CD4-positive, alpha-beta T cell treated with Interleukin-10 for 1 hour (primary cell): ENCODE measurements at regions not wholly inside any gene's neighbourhood (a gene's known extent, or its start where the extent isn't known, plus 50 kb on each side); places are given as distances from the start of the nearest gene placed in this dataset.
A peak's percentile ranks its signal among the peaks of the same experiment; 100 is the strongest.

Experiments
- DNase-seq: peaks from one replicate; pipeline ENCODE4 v3.0.0-alpha.2; 2020

DNA sequence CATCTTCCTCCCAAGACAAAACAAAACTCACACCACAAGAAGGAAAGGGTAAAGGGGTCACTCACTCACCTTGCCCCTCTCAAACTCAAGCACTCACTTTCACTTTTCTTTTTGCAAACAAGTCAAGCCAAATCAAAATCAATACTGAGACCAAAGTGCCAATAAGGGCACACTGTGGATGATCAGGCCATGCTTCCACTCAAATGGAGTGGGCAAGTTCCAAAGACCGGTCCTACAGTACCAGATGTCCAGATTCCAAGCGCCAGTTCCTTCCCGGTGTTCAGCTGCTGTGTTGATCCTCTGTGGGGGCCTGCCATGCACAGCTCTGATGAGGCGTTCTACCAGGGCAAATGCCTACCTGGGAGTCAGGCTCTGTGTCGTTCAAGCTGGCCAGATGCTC is 162.6 kb upstream of the GRIK2 start:
- DNase-seq = no peak

DNA sequence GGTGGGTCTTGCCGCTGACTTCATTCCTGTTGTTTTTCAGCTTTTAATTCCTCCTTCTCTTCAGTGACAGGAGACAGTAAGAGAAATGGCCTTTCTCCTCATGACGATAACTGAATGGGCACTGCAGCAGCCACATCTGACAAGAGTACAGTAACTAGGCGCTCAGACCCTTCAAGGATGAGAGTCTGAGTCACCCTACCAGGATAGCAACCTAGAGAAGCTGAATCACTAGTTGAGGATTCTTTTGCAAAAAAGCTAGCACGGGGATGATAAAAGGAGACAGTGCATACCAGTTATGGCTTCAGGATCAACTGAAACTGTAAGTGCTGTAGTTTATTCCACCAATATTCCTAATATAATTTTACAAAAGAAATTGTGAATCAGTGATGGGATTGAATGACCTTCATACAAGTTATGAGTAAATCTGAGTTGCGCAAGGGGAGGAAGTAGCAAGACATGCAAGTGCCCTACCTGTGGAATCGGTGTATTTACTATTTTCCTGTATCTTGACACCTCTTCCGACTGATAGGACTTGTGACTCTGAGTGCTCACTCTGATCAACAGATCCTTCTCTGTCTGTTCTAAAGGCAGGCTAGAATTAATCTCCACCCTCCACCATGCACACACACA is 161.8 kb upstream of the GRIK2 start:
- no peak for DNase-seq

DNA sequence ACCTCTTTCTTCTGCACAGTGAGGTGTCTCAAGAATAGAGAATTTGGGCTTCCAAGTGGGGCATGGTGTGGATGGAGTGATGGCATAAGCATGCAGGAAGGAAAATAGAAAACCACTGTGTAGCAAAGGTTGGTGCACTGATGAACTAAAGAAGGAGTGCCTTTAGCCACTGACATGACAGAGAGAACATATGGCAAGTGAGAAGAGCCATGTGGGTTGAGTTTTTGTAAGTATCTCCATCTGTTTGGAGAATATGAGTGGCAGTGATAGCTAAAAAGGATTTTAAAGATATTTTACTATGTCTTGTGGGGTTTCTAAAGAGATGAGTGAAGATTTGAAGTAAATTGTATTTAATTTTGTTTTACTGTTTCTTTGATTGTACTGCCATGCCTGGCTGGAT is 160.5 kb upstream of the GRIK2 start:
- no peak for DNase-seq

DNA sequence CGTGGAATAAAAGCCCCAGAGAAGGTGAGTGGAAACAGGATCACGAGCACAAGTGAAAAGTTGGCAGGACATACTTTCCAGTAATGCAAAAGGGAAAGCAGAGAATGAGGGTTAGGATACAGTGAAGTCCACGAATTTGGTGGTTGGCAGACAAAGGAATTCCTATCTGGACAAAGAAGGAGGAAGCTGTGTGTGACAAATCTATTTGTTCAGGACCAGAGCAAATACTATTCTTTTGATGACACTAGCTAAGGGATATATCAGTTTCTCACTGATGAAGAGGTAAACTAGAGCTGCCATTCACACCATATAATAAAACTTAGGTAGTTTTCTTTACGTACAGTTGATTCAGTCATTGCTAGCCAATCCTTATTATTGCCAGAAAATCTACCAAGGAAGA is 156.8 kb upstream of the GRIK2 start:
- DNase-seq = no peak

DNA sequence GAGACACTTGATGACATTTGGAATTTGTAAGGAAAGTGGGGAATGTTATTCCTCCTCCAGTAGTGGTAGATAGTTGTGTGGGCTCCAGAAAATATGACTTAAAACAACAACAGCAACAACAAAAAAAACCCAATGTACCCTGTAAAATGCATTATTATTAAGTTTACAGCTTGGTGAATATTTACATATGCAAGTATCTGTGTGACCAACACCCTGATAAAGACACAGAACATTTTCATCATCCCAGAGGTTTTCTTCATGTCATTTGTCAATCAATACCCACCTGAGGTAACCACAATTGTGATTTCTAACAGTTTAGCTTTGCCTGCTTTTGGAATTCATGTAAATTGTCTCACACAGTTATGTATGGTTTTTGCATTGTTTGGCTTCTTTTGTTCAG is 152.1 kb upstream of the GRIK2 start:
- DNase-seq = no peak

DNA sequence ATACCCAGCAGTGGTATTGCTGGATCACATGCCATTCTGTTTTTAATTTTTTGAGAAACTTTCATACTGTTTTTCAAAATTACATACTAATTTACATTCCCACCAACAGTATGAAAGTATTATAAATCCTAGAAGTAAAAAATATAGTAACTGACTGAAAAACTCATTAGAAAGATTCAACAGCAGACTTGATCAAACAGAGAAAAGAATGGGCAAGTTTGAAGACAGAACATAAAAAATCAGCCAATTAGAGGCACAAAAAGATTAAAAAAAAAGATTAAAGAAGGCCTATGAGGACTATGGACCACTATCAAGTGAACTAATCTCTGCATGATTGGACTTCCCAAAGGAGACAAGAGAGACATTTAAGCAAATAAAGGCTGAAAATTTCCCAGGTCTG is 144.0 kb upstream of the GRIK2 start:
- DNase-seq = no peak

DNA sequence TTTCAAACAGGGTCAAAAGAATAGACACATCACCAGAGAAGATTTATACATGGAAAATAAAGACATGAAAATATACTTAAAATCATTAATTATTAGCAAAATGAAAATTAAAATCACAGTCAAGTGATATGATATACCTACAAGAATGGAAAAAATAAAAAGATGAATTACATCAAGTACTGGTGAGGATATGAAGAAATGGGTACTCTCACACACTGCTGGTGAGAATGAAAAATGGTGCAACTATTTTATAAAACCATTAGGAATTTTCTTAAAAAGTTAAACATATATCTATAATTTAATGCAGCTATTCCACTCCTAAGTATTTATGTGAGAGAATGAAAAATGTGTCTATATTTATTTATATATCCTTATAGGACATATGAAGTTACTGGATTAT is 136.3 kb upstream of the GRIK2 start:
- no peak for DNase-seq

DNA sequence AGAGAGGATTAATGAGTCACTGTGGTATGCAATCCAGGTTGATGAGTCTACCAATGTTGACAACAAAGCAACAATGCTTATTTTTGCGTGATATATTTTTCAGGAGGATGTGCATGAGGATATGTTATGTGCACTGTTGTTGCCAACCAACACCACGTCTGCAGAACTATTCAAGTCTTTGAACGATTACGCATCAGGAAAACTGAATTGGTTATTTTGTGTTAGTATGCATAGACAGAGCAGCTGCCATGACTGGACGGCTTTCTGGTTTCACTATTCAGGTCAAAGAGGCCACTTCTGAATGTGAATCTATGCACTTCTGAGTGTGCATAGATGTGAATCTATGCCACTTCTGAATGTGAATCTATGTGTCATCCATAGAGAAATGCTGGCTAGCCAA is 134.0 kb upstream of the GRIK2 start:
- no peak for DNase-seq

DNA sequence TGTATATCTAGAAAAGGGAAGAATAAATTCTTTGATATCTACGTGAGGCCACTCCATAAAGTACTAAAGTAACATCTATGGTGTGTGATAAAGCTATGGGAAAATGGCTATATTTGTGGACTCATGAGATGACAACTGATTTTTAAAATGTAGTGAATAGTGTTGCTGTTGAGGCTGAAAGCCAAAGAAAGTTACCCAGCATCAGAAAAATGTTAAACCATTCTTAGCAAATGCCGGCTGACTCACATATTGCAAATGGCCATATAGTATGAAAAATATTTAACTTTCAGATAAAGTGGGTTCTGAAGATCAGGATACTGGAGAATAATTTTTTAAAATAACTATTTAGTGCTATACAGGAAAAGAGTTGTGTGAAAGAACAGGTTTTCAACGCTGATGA is 129.9 kb upstream of the GRIK2 start:
- no peak for DNase-seq

DNA sequence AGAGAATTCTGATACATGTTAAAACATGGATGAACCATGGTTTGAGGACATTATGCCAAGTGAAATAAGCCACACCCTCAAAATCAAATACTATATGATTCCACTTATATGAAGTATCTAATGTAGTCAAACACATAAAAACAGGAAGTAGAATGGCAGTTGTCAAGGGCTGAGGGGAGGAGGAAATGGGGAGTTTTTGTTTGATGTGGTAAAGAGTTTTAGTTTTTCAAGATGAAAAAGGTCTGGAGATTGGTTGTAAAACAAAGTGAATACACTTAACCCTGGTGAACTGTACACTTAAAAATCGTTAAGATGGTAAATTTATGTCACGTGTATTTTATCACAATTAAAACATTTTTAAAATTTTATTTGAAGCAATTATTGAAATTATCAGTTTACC is 127.4 kb upstream of the GRIK2 start:
- peak; percentile 2 for DNase-seq

DNA sequence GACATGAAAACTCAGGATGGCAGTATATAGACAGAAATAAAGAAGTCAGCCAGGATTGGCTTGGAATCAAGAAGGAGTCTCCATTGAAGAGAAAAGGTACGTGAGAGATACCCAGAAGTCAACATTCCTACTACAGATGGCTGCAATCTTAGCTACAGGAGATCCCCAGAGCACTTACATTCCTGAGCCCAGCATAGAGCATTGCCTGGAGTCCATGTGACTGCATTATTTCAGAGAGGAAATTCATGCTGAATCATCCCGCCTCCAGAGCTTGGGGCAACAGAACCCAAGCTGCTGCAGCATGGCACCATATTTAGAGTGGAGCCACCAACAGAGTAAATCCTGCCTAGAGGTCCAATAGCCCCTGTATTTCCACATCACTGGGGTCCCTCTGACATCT is 125.0 kb upstream of the GRIK2 start:
- no peak for DNase-seq

DNA sequence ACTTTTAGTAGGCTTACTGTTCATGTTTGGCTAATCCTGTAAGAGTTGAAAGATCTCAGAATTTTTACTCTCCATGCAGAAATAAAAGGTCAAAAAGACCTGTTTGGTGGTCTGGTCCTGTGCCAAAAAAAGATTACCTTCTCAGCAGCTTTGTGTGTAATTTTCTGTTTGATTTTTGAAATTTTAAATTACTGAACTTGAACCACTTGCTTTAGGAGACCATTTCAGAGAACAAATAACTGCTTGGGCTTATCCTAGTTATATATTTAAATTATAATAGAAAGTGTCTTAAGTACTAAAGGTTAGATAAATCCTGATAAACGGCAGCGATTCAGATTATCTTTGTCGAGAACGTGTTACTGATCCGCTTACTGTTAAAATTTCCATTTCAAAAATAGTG is 118.3 kb upstream of the GRIK2 start:
- DNase-seq = no peak

DNA sequence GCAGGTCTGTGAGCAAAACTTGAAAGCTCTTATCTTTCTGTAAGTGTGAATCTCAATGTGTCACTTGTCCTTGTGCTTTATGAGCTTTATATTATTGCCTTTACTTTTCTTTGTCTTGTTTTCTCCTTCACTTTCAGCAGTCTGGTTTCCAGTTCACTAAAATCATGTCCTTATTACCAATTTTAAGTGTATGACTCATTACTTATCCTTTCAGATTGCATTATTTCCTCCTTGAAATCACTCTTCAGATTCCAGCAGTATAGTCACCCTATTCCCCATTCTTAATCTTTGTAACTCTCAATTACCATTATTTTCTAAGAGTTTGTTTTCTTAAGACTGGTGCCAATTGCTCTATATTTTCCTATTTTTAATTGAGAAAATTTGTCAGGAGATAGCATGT is 117.4 kb upstream of the GRIK2 start:
- no peak for DNase-seq

DNA sequence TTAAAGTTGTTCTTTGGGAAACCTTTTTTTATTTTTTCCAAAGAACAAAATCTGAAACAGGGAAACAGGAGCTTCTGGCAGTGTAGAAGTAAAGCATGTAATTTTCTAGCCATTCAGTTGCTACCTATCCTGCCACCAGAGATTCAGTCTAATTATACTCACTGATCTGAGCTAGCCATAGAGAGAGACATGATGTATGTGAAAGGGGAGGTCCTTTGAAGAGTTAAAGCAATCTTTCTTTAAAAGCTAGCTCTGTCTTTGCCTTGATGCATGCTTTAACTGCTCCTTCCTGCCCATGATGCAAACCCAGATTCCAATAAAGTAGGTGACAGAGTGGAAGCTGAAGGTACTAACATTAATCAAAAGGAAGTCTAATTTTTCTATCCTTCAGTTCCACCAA is 114.1 kb upstream of the GRIK2 start:
- no peak for DNase-seq

DNA sequence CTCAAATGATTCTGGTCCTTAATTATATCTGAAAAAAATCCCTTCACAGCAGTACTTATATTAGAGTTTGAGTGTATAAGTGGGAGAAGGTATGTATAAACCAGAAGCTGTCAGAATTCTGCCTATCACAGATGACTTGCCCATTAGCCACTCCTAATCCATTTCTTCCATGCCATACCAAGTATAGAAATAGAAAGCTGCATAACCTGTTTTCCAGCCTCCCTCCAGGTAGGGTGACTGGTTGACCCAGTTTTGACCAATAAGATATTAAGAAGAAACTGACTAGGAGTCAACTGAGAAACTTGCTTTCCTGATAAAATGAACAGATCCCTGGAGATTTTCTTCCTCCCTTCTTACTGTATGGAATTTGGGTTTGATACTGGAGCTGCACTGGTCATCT is 112.2 kb upstream of the GRIK2 start:
- no peak for DNase-seq

DNA sequence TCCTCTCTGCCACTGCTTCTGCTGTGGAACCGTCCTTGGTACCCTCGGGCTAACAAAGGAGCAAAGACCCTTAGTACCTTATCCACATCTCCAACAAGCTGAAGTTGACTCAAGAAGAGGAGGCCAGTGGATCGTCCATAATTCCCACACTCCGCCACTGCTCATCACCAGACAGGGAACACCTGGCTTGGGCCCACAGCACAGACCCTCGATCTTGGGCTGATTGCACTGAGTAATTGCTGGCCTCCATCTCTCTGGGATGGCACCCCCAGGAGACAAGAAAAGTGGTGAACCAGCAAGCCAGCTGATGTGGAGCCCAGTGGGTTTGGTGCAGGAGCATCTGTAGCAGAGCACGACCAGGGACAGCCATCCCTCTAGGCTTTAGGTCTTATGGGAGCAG is 109.4 kb upstream of the GRIK2 start:
- DNase-seq = no peak

DNA sequence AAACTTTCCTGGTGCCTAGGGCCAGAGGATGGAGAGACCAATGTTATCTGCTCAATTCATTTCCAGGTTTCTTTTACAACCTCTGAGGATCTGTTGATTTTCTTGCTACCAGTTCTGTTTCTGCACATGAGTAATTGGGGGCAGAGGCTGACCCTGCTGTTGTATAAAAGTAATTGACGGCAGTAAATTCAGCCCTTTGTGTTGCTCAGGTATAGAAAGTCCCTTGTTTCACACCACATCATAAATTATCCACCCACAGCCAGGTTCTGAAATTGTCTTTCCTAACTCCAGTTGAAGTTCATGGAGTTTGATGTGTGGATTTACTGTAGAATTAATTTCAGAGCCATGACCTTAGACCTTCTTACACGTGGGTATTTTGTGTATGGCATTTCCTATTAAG is 107.4 kb upstream of the GRIK2 start:
- DNase-seq = no peak

DNA sequence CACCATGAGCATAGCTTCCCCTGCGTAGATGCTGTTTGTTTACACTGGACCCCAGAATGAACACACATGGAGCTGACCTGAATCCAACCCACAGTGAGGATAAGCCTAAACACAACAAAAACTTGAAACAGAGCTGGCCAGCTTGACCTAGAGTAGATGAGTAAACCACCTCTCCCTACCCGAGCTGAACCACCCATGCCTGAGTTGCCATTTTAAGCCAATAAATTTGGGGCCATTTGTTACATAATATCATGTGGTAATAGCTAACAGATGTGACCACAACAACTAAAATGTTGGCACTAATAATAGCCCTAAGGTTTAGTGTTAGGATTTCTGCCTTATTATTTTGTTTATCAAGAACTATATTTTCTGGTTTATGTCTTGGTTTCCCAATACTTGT is 103.2 kb upstream of the GRIK2 start:
- DNase-seq = no peak

DNA sequence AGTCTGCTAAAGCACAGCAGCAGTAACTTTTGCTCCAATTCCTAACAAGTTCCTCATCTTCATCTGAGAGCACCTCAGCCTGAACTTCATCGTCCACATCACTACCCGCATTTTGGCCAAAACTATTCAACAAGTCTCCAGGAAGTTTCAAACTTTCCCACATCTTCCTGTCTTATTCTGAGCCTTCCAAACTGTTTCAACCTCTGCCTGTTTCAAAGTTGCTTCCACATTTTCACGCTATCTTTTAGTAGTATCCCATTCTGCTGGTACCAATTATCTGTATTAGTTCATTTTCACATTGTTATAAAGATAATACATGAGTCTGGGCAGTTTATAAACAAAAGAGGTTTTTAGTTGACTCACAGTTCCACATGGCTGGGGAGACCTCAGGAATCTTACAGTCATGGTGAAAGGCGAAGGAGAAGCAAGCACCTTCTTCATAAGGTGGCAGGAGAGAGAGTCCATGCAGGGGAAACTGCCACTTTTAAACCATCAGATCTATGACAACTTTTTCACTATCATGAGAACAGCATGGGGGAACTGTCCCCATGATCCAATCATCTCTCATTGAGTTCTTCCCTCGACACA is 99.4 kb upstream of the GRIK2 start:
- no peak for DNase-seq

DNA sequence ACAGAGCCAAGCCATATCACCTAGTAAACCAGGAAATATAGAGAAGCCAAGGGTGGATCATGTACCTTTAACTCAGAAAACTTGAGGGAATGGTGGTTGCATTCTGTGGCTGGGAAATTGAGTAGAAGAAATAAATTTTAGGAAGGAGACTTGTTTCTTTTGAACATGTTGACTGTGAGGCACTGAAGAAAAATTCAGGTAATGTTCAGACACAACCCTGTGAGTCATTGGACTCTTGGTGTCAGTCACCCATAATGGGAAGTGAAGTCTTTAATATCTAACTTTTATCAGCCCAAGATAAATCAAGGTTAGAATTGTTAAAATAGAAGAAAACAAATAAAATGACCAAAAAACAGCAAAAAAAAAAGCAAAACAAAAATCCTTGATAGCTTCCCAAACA is 98.8 kb upstream of the GRIK2 start:
- no peak for DNase-seq

DNA sequence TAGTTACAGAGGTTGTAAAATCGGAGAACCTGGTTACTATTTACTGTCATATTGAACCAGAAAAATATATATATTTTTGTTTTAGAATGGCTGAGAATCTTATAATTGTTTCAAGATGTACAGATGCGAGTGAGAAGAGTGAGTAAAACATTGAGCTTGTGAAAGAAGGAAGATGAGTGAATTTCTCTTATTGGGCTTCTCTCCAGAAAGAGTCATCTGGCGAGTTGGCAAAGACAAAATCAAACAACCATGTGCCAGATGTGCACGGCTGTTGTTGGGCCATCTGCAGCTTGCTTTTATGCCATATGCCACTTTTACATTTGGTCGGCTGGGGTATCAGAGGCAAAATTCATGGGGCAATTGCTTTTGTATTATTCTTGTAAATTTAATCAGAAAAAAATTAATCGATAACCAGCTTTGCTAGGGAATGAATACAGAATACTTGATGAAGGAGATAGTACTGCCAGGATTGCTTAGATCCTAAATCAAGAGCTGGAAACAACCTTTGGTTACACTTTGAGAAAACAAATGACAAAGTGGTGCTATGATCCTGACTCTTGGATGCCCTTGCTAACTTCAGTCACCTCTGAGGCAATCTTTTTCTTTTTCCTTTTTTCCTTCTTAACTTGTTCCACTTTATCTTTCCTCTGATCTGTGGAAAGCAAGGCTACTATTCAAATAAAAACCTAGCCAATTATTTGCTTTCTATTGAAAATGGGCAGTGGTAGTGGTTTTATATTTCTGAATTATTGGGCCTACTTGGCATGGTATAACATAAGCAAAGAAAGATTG is 97.1 kb upstream of the GRIK2 start:
- DNase-seq = no peak

DNA sequence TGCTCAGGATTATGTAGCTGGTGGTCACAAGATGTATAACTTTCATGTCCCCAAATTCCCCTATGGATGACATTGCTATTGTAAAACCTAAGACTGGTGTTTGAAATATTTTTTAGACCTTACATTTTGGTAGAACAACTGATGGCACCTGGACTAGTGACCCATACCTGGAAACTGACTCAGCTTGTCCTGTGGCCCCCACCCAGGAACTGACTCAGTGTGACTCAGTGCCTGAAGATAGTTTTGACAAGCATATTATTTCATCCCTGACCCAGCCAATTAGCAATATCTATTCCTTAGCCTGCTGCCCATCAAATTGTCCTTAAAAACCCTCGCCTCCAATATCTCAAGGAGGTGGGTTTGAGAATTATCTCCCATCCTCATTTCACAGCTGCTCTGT is 90.9 kb upstream of the GRIK2 start:
- DNase-seq = no peak

DNA sequence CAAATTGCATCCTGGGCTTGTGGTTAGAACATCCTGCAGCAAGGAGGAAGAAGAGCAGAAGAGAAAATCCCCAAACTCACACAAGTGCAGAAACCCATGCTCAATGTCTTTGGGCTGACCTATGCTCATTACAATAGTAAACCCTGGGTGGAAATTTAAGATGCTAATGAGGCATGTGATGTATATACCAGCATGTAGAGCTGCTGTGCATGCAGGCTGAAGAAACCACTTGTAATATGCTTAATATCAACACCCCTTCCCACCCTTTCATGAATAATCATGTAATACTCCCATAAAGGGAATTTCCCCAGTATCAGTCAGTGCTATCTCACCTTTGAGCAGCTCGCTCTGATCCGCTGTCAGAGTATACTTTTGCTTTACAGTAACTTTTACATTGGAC is 90.0 kb upstream of the GRIK2 start:
- no peak for DNase-seq

DNA sequence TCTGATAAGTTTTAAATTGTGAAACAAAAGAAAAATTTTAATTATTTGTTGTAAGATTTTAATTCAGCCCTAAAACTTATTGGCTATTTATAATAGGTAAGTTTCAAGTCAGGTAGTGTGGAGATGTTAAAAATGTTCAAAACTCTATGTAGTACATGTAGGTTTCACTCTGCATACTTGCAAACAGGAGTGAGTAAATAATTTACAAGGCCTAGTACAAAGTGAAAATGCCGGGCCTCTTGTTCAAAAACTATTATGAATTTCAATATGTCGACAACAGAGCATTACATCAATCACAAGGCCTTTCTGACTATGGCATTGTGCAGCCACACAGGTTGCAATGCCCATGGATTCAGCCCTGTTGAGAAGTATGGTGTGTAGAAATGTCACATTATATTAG is 80.9 kb upstream of the GRIK2 start:
- DNase-seq = no peak

DNA sequence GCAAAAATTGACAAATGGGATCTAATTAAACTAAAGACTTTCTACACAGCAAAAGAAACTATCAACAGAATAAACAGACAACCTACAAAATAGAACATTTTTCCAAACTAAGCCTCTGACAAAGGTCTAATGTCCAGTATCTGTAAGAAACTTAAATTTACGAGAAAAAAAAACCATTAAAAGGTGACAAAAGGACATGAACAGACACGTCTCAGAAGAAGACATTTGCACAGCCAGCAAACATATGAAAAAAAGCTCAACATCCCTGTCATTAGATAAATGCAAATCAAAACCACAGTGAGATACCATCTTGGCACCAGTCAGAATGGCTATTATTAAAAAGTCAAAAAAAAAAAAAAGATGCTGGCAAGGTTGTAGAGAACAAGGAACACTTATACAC is 70.6 kb upstream of the GRIK2 start:
- DNase-seq = no peak
